LNCaP clone FGC (cell line): ENCODE measurements at regions not wholly inside any gene's neighbourhood (a gene's known extent, or its start where the extent isn't known, plus 50 kb on each side); places are given as distances from the start of the nearest gene placed in this dataset.
"Not testable (repeated sequence)": the region's sequence is repeated elsewhere in the genome, so short reads cannot be mapped to it uniquely, and the experiment has no call there.

Source experiments
- DNase-seq: peaks from one replicate; pipeline ENCODE4 v3.0.0-alpha.2; 2011; ENCODE audit warnings: low read depth
- H3K4me3 ChIP-seq: 2 replicates; pipeline ENCODE4 v1.5.1; 2011; ENCODE audit warnings: mild to moderate bottlenecking, low read depth, low read length, control low read depth
- CTCF ChIP-seq: IDR thresholded peaks from 2 replicates; pipeline ENCODE4 v1.5.1; 2012; ENCODE audit warnings: mild to moderate bottlenecking; ENCODE audit not compliant: control insufficient read depth, insufficient read depth; ENCODE audit errors: extremely low read depth

- peak; percentile 56 for DNase-seq
- H3K4me3 ChIP-seq: no peak overlapping the region
- TF ChIP-seq CTCF: no peak
These were observed 229.2 kb downstream of the MFSD1 start for GRCh38 chr3:159030886-159031679.

GRCh38 chr3:159032311-159032710 is 230.5 kb downstream of the MFSD1 start:
- no peak for TF ChIP-seq CTCF
- DNase-seq: no peak
- H3K4me3 ChIP-seq: no peak overlapping the region

- DNase-seq: no peak
- no peak overlapping the region for H3K4me3 ChIP-seq
- TF ChIP-seq CTCF: no peak
These were observed 236.6 kb downstream of the MFSD1 start for GRCh38 chr3:159038405-159038804.

GRCh38 chr3:159039286-159039685 is 237.4 kb downstream of the MFSD1 start:
- TF ChIP-seq CTCF: no peak
- no peak for DNase-seq
- no peak overlapping the region for H3K4me3 ChIP-seq

- TF ChIP-seq CTCF: no peak
- DNase-seq: peak; percentile 17
- no peak overlapping the region for H3K4me3 ChIP-seq
These were observed 243.5 kb downstream of the MFSD1 start for GRCh38 chr3:159045279-159045885.

GRCh38 chr3:159047361-159047760 is 245.5 kb downstream of the MFSD1 start:
- H3K4me3 ChIP-seq: no peak overlapping the region
- no peak for DNase-seq
- no peak for TF ChIP-seq CTCF

- DNase-seq, H3K4me3 ChIP-seq: not testable (repeated sequence)
These were observed 250.6 kb downstream of the MFSD1 start for GRCh38 chr3:159052494-159052893.
